22Rv1 (cell line): ENCODE measurements at regions not wholly inside any gene's neighbourhood (a gene's known extent, or its start where the extent isn't known, plus 50 kb on each side); places are given as distances from the start of the nearest gene placed in this dataset.

ENCODE experiments used
- H3K27ac ChIP-seq: fragments of 450-650 bp; 2 replicates; pipeline ENCODE4 v1.5.1; 2017
- CTCF ChIP-seq: fragments of 450-650 bp; IDR thresholded peaks from 2 replicates; pipeline ENCODE4 v1.5.1; 2017; ENCODE audit warnings: mild to moderate bottlenecking
- ZFX ChIP-seq: fragments of 450-650 bp; IDR thresholded peaks from 2 replicates; pipeline ENCODE4 v1.6.1; 2017; ENCODE audit warnings: antibody characterized with exemption, borderline replicate concordance

GRCh38 chr10:65312876-65313275 lies 1613.0 kb upstream of the LRRTM3 start:
- no peak overlapping the region for H3K27ac ChIP-seq
- TF ChIP-seq ZFX (no peak), CTCF (no peak)

GRCh38 chr10:65313406-65313805 lies 1612.4 kb upstream of the LRRTM3 start:
- no peak overlapping the region for H3K27ac ChIP-seq
- TF ChIP-seq ZFX, result no peak
- TF ChIP-seq CTCF, result no peak

- TF ChIP-seq CTCF, result no peak
- TF ChIP-seq ZFX, result no peak
- H3K27ac ChIP-seq, result no peak overlapping the region
Measured at GRCh38 chr10:65314253-65314652, 1611.6 kb upstream of the LRRTM3 start.

- TF ChIP-seq CTCF (no peak), ZFX (no peak)
- no peak overlapping the region for H3K27ac ChIP-seq
Measured at GRCh38 chr10:65319493-65319892, 1606.3 kb upstream of the LRRTM3 start.

- no peak for TF ChIP-seq ZFX
- no peak for TF ChIP-seq CTCF
Measured at GRCh38 chr10:65320236-65321026, 1605.4 kb upstream of the LRRTM3 start.

GRCh38 chr10:65323802-65324201 lies 1602.0 kb upstream of the LRRTM3 start:
- H3K27ac ChIP-seq, result no peak overlapping the region
- TF ChIP-seq ZFX (no peak), CTCF (no peak)

More at GRCh38 chr10:65320236-65321026, 1605.4 kb upstream of the LRRTM3 start:
- no peak overlapping the region for H3K27ac ChIP-seq

GRCh38 chr10:65325913-65326312 lies 1599.9 kb upstream of the LRRTM3 start:
- TF ChIP-seq CTCF (no peak), ZFX (no peak)
- H3K27ac ChIP-seq, result no peak overlapping the region
